C4-2B (cell line): ENCODE measurements at regions not wholly inside any gene's neighbourhood (a gene's known extent, or its start where the extent isn't known, plus 50 kb on each side); places are given as distances from the start of the nearest gene placed in this dataset.

Source experiments
- H3K27ac ChIP-seq: fragments of 450-650 bp; 2 replicates; pipeline ENCODE4 v1.5.1; 2017
- CTCF ChIP-seq: fragments of 450-650 bp; conservative IDR thresholded peaks from 2 replicates; pipeline ENCODE4 v1.5.1; 2017; ENCODE audit warnings: mild to moderate bottlenecking
- ZFX ChIP-seq: fragments of 450-650 bp; IDR thresholded peaks from 2 replicates; pipeline ENCODE4 v1.6.1; 2017

- H3K27ac ChIP-seq = no peak overlapping the region
- TF ChIP-seq CTCF (no peak), ZFX (no peak)
Measured at GRCh38 chr10:10845826-10846503, 171.7 kb upstream of the CELF2 start.

- TF ChIP-seq CTCF (no peak), ZFX (no peak)
- H3K27ac ChIP-seq = no peak overlapping the region
Measured at GRCh38 chr10:10846504-10846900, 171.2 kb upstream of the CELF2 start.

- H3K27ac ChIP-seq = no peak overlapping the region
- TF ChIP-seq ZFX (no peak), CTCF (no peak)
Measured at GRCh38 chr10:10847387-10847786, 170.3 kb upstream of the CELF2 start.

GRCh38 chr10:10848488-10849111 is 169.1 kb upstream of the CELF2 start:
- no peak for TF ChIP-seq CTCF
- no peak for TF ChIP-seq ZFX
- no peak overlapping the region for H3K27ac ChIP-seq

- TF ChIP-seq CTCF = no peak
- no peak for TF ChIP-seq ZFX
- no peak overlapping the region for H3K27ac ChIP-seq
Measured at GRCh38 chr10:10849306-10849705, 168.4 kb upstream of the CELF2 start.

- TF ChIP-seq ZFX (no peak), CTCF (no peak)
Measured at GRCh38 chr10:10850214-10850613, 167.5 kb upstream of the CELF2 start.

GRCh38 chr10:10852464-10852863 is 165.2 kb upstream of the CELF2 start:
- no peak overlapping the region for H3K27ac ChIP-seq
- TF ChIP-seq CTCF (no peak), ZFX (no peak)

More at GRCh38 chr10:10850214-10850613, 167.5 kb upstream of the CELF2 start:
- H3K27ac ChIP-seq = no peak overlapping the region
